Ishikawa (cell line): ENCODE measurements at regions not wholly inside any gene's neighbourhood (a gene's known extent, or its start where the extent isn't known, plus 50 kb on each side); places are given as distances from the start of the nearest gene placed in this dataset.

ENCODE experiments used
- CEBPB ChIP-seq: IDR thresholded peaks from 2 replicates; pipeline ENCODE4 v1.6.1; 2012
- CREB1 ChIP-seq: IDR thresholded peaks from 2 replicates; pipeline ENCODE4 v1.6.1; 2012; ENCODE audit warnings: low read depth
- EGR1 ChIP-seq: IDR thresholded peaks from 2 replicates; pipeline ENCODE4 v1.6.1; 2012
- EP300 ChIP-seq: IDR thresholded peaks from 2 replicates; pipeline ENCODE4 v1.6.1; 2012; ENCODE audit warnings: borderline replicate concordance
- FOXM1 ChIP-seq: IDR thresholded peaks from 2 replicates; pipeline ENCODE4 v1.6.1; 2012; ENCODE audit warnings: low read depth, borderline replicate concordance
- MAX ChIP-seq: IDR thresholded peaks from 2 replicates; pipeline ENCODE4 v1.6.1; 2012
- NFIC ChIP-seq: IDR thresholded peaks from 2 replicates; pipeline ENCODE4 v1.6.1; 2012
- RAD21 ChIP-seq: IDR thresholded peaks from 2 replicates; pipeline ENCODE4 v1.6.1; 2012; ENCODE audit warnings: low read depth
- REST ChIP-seq: IDR thresholded peaks from 2 replicates; pipeline ENCODE4 v1.6.1; 2012; ENCODE audit warnings: low read depth, mild to moderate bottlenecking
- TAF1 ChIP-seq: IDR thresholded peaks from 2 replicates; pipeline ENCODE4 v1.6.1; 2012; ENCODE audit warnings: low read depth, mild to moderate bottlenecking
- TCF12 ChIP-seq: IDR thresholded peaks from 2 replicates; pipeline ENCODE4 v1.6.1; 2012; ENCODE audit warnings: low read depth
- TEAD4 ChIP-seq: IDR thresholded peaks from 2 replicates; pipeline ENCODE4 v1.6.1; 2012
- USF1 ChIP-seq: IDR thresholded peaks from 2 replicates; pipeline ENCODE4 v1.6.1; 2012
- YY1 ChIP-seq: IDR thresholded peaks from 2 replicates; pipeline ENCODE4 v1.6.1; 2012; ENCODE audit warnings: low read depth
- ZBTB7A ChIP-seq: IDR thresholded peaks from 2 replicates; pipeline ENCODE4 v1.6.1; 2012; ENCODE audit warnings: low read depth

- TF ChIP-seq CREB1 (no peak), MAX (no peak), EGR1 (no peak), YY1 (no peak), REST (no peak), RAD21 (no peak), TEAD4 (no peak), EP300 (no peak), NFIC (no peak)
Measured at GRCh38 chr20:51259455-51259854, 236.5 kb upstream of the KCNG1 start.

GRCh38 chr20:51258582-51259165, 235.8 kb upstream of the KCNG1 start:
- TF ChIP-seq EGR1, result no peak
- no peak for TF ChIP-seq CREB1
- no peak for TF ChIP-seq EP300
- no peak for TF ChIP-seq TCF12
- no peak for TF ChIP-seq MAX
- TF ChIP-seq USF1, result no peak
- no peak for TF ChIP-seq REST
- TF ChIP-seq CEBPB, result no peak
- no peak for TF ChIP-seq RAD21

- TF ChIP-seq EP300 (no peak), MAX (no peak), CEBPB (no peak), USF1 (no peak), REST (no peak), CREB1 (no peak), TAF1 (no peak), EGR1 (no peak), TEAD4 (no peak), TCF12 (no peak), ZBTB7A (no peak), FOXM1 (no peak), NFIC (no peak), YY1 (no peak), RAD21 (no peak)
Measured at GRCh38 chr20:51255417-51255816, 232.5 kb upstream of the KCNG1 start.

- TF ChIP-seq MAX (no peak), REST (no peak), TAF1 (no peak), NFIC (no peak), ZBTB7A (no peak), CREB1 (no peak), CEBPB (no peak), USF1 (no peak), EP300 (no peak), FOXM1 (no peak)
Measured at GRCh38 chr20:51253280-51253679, 230.4 kb upstream of the KCNG1 start.
